ENCODE measurements at regions not wholly inside any gene's neighbourhood (a gene's known extent, or its start where the extent isn't known, plus 50 kb on each side); places are given as distances from the start of the nearest gene placed in this dataset.

DNA sequence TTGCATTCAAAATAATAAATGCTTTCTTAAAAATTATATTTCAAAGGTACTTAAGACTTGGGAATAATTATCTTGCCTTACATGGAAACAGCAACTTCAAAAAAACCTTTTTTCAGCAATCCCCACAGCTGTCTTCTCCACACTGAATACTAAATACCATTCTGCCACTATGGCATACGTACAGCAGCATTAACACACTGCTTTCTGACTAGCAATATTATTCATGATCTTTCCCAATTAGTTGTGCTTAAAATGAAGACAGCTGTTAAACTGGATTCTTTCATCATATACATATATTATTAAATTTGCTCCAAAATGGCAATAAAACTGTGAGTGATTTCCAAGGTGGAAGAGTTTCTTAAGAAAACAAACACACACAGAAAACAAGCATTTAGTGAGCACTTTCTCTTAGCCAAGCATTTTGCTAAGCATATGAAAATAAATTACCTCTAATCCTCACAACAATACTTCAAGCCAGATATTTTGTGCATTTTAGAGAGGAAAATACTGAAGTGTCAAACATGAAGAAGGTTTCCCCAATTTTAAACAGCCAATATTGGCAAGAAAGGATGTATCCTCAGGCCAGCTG is 609.5 kb downstream of the SLITRK1 start:
- Histone ChIP-seq H3K4me3 (replicated peaks in 1 of 3) (no peak overlapping the region), H3K36me3 (no peaks in the 10 kb centered on the region), H3K27me3 (no peaks in the 10 kb centered on the region), H3K9me3 (no peaks in the 10 kb centered on the region), H3K4me1 (no peaks in the 10 kb centered on the region), H3K27ac (no peak overlapping the region)
- no peak for DNase-seq
- no peak for TF ChIP-seq POLR2A (IDR thresholded peaks at IDR 0.05)
- TF ChIP-seq, protein P1, sequence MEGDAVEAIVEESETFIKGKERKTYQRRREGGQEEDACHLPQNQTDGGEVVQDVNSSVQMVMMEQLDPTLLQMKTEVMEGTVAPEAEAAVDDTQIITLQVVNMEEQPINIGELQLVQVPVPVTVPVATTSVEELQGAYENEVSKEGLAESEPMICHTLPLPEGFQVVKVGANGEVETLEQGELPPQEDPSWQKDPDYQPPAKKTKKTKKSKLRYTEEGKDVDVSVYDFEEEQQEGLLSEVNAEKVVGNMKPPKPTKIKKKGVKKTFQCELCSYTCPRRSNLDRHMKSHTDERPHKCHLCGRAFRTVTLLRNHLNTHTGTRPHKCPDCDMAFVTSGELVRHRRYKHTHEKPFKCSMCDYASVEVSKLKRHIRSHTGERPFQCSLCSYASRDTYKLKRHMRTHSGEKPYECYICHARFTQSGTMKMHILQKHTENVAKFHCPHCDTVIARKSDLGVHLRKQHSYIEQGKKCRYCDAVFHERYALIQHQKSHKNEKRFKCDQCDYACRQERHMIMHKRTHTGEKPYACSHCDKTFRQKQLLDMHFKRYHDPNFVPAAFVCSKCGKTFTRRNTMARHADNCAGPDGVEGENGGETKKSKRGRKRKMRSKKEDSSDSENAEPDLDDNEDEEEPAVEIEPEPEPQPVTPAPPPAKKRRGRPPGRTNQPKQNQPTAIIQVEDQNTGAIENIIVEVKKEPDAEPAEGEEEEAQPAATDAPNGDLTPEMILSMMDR (IDR thresholded peaks at IDR 0.05): no peak
- intact Hi-C loops (cut with DNase I): no loop called here
- WGBS, 2 donors: 70 to 71% methylated on average over 1 of the region's 1 CpG

DNA sequence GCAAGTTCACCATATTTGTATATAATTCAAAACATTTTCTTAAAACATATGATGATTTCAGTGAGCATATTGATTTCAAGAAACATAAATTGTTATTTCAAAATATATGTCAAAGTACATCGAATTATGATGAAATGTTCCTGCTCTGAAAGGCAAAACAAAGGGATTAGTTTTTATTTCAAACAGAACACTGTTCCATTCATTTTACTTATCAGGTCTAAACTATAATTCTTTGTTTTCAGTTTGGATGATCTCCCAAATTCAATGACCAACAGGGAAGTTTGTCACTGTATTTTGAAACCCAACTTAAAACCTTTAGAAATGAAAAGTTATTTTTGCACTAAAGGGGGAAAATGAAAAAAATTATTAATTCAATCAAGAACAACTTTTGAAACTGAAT is 610.2 kb downstream of the SLITRK1 start:
- TF ChIP-seq, protein P1 (IDR thresholded peaks at IDR 0.05): no peak
- TF ChIP-seq POLR2A (IDR thresholded peaks at IDR 0.05): no peak
- intact Hi-C loops (cut with DNase I): no loop called here
- Histone ChIP-seq H3K27ac (no peak overlapping the region), H3K36me3 (no peaks in the 10 kb centered on the region), H3K27me3 (no peaks in the 10 kb centered on the region), H3K4me3 (replicated peaks in 1 of 3) (no peak overlapping the region), H3K4me1 (no peaks in the 10 kb centered on the region), H3K9me3 (no peaks in the 10 kb centered on the region)
- DNase-seq: no peak
- 72% methylated on average over 1 of the region's 1 CpG for WGBS, 2 donors

DNA sequence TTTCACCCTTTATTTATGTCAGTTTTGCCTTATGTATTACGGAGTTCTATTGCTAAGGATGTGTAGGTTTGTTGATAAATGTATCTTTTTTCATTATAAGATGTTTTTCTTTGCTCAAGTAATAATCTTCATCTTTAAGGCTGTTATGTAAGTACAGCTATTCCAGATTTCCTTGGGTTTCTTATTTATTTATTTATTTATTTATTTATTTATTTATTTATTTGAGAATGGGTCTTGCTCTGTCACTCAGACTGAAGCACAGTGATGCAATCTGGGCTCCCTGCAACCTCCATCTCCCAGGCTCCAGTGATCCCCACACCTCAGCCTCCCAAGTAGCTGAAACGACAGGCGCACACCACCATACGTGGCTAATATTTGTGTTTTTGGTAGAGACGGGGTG is 617.0 kb downstream of the SLITRK1 start:
- TF ChIP-seq, protein P1 (IDR thresholded peaks at IDR 0.05): no peak
- TF ChIP-seq POLR2A (IDR thresholded peaks at IDR 0.05): no peak

DNA sequence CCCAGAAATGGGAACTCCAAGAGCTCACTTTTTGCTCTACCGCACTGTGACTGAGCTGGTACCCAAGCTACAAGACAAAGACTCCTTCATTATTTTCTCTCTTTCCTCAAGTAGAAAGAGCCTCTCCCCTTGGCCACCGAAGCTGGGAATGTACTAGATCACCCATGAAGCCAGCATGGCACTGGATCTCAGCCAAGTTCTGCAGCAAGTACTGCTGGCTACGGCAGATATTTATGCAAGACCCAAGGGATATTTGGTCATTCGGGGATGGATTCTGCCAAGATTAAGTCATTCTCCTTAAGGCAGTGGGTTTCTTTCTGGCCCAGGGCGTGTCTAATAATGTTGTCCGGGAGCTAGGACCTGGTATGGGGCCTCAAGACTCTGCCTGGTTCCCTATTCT is 633.5 kb downstream of the SLITRK1 start:
- no peak for DNase-seq
- Histone ChIP-seq H3K27me3 (no peaks in the 10 kb centered on the region), H3K9me3 (no peaks in the 10 kb centered on the region), H3K4me3 (replicated peaks in 1 of 3) (no peak overlapping the region), H3K36me3 (no peaks in the 10 kb centered on the region), H3K4me1 (no peaks in the 10 kb centered on the region), H3K27ac (no peak overlapping the region)
- intact Hi-C loops (cut with DNase I): no loop called here
- TF ChIP-seq POLR2A (IDR thresholded peaks at IDR 0.05): no peak
- TF ChIP-seq, protein P1 (IDR thresholded peaks at IDR 0.05): no peak
- WGBS, 2 donors: 74 to 85% methylated on average over 6 of the region's 6 CpGs

More for the DNA sequence above, 617.0 kb downstream of the SLITRK1 start:
- Histone ChIP-seq H3K27me3 (no peaks in the 10 kb centered on the region), H3K36me3 (no peaks in the 10 kb centered on the region), H3K27ac (no peak overlapping the region), H3K4me1 (no peaks in the 10 kb centered on the region), H3K9me3 (no peaks in the 10 kb centered on the region), H3K4me3 (replicated peaks in 1 of 3) (no peak overlapping the region)
- intact Hi-C loops (cut with DNase I): no loop called here
- 61 to 73% methylated on average over 5 of the region's 5 CpGs for WGBS, 2 donors
- DNase-seq: no peak

DNA sequence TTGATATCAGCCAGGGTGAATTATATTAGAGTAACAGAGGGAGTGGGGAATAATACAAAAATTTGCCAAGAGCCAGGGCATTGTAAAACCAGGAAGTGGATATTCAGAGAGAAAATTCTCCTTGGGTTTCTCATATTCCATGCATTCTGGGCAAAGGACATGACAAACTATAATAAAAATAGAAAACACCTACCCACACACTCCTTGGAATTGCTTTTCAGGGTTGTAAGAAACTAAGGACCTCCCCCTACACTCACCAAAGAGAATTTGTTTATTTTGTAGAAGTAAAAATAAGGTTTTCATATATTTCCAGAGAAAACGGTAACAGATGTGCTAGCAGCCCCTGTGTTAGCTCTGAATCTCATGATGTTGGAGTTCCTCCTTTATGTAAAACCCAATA is 649.6 kb downstream of the SLITRK1 start:
- Histone ChIP-seq H3K36me3 (no peaks in the 10 kb centered on the region), H3K4me3 (replicated peaks in 1 of 3) (no peak overlapping the region), H3K27me3 (no peaks in the 10 kb centered on the region), H3K4me1 (no peaks in the 10 kb centered on the region), H3K9me3 (no peaks in the 10 kb centered on the region), H3K27ac (no peak overlapping the region)
- intact Hi-C loops (cut with DNase I): no loop called here
- 69 to 71% methylated on average over 1 of the region's 1 CpG for WGBS, 2 donors
- no peak for DNase-seq
- no peak for TF ChIP-seq POLR2A (IDR thresholded peaks at IDR 0.05)
- TF ChIP-seq, protein P1 (IDR thresholded peaks at IDR 0.05): no peak
